ENCODE measurements at regions not wholly inside any gene's neighbourhood (a gene's known extent, or its start where the extent isn't known, plus 50 kb on each side); places are given as distances from the start of the nearest gene placed in this dataset.
"Not testable (repeated sequence)": the region's sequence is repeated elsewhere in the genome, so short reads cannot be mapped to it uniquely, and the experiment has no call there.

GRCh38 chr2:2582998-2583545 lies 252.0 kb upstream of the MYT1L start:
- Histone ChIP-seq H3K27me3 (replicated peaks; ENCODE audit: insufficient read depth) (no peaks in the 10 kb centered on the region), H3K36me3 (no peaks in the 10 kb centered on the region), H3K9me3 (no peaks in the 10 kb centered on the region), H3K4me1 (ENCODE audit: control insufficient read depth in 1 of 2, low read depth in 2 of 2) (no peaks in the 10 kb centered on the region), H3K4me3 (no peak overlapping the region), H3K27ac (no peak overlapping the region)
- no peak for TF ChIP-seq CTCF (IDR thresholded peaks at IDR 0.05)
- DNase-seq (ENCODE audit: low spot score) (no peak), ATAC-seq (ENCODE audit: insufficient number of reproducible peaks, low FRiP score, low read depth) (no peak)

DNA sequence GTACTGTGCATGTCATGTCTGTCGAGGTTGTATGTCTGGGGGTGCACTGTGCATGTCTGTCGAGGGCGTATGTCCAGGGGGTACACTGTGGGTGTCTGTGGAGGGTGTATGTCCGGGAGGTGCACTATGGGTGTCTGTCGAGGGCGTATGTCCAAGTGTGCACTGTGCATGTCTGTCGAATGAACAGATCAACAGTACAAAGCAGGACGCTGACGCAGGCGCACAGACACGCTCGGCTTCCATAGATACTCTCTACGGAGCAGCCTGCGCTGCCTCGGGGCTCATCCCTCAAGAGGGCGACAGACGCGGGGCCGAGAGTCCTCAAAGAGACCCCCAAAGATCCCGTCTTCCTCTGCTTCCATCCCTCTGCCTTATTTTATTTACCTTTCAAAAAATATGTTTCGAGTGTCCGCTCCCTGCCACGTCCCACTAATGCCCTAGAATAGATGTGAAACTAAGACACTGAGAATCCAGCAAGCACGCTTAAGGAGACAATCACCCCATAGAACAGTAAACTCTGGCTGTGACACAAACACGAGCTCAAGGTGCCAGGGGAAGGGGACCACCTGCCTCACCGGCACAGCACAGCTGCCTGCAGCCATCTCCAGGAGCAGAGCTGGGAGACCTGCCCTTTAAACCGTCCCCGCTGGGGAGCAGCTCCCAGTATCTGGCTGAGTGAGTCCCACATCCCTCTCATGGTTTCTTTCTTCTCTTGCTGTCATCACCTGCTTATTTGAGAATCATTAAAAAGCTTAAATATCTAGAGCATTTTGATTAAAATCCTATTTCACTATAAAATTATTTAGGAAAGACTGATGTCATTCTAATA lies 250.5 kb upstream of the MYT1L start:
- Histone ChIP-seq H3K27ac (no peak overlapping the region), H3K27me3 (replicated peaks; ENCODE audit: insufficient read depth) (no peaks in the 10 kb centered on the region), H3K4me1 (ENCODE audit: control insufficient read depth in 1 of 2, low read depth in 2 of 2) (no peaks in the 10 kb centered on the region), H3K4me3 (no peak overlapping the region), H3K36me3 (no peaks in the 10 kb centered on the region), H3K9me3 (no peaks in the 10 kb centered on the region)
- ATAC-seq (ENCODE audit: insufficient number of reproducible peaks, low FRiP score, low read depth) (no peak), DNase-seq (ENCODE audit: low spot score) (no peak)
- no peak for TF ChIP-seq CTCF (IDR thresholded peaks at IDR 0.05)

- not testable (repeated sequence) for H3K4me3 ChIP-seq; ATAC-seq (ENCODE audit: insufficient number of reproducible peaks, low FRiP score, low read depth); DNase-seq (ENCODE audit: low spot score); H3K27me3 ChIP-seq (replicated peaks; ENCODE audit: insufficient read depth); H3K9me3 ChIP-seq; H3K36me3 ChIP-seq; H3K4me1 ChIP-seq (ENCODE audit: control insufficient read depth in 1 of 2, low read depth in 2 of 2); H3K27ac ChIP-seq
These were observed 249.8 kb upstream of the MYT1L start for GRCh38 chr2:2580841-2581240.

- DNase-seq (ENCODE audit: low spot score): no peak
- Histone ChIP-seq H3K27ac (no peak overlapping the region), H3K9me3 (no peaks in the 10 kb centered on the region), H3K27me3 (replicated peaks; ENCODE audit: insufficient read depth) (no peaks in the 10 kb centered on the region), H3K4me3 (no peak overlapping the region), H3K36me3 (no peaks in the 10 kb centered on the region), H3K4me1 (ENCODE audit: control insufficient read depth in 1 of 2, low read depth in 2 of 2) (no peaks in the 10 kb centered on the region)
- TF ChIP-seq CTCF (IDR thresholded peaks at IDR 0.05): no peak
- ATAC-seq (ENCODE audit: insufficient number of reproducible peaks, low FRiP score, low read depth): no peak
These were observed 249.3 kb upstream of the MYT1L start for GRCh38 chr2:2580341-2580740.

GRCh38 chr2:2579814-2580213 lies 248.7 kb upstream of the MYT1L start:
- DNase-seq (ENCODE audit: low spot score): no peak
- no peak for ATAC-seq (ENCODE audit: insufficient number of reproducible peaks, low FRiP score, low read depth)
- Histone ChIP-seq H3K36me3 (no peaks in the 10 kb centered on the region), H3K27ac (no peak overlapping the region), H3K4me3 (no peak overlapping the region), H3K4me1 (ENCODE audit: control insufficient read depth in 1 of 2, low read depth in 2 of 2) (no peaks in the 10 kb centered on the region), H3K9me3 (no peaks in the 10 kb centered on the region), H3K27me3 (replicated peaks; ENCODE audit: insufficient read depth) (no peaks in the 10 kb centered on the region)
- no peak for TF ChIP-seq CTCF (IDR thresholded peaks at IDR 0.05)
